HG03066 (cell line): ENCODE measurements at regions not wholly inside any gene's neighbourhood (a gene's known extent, or its start where the extent isn't known, plus 50 kb on each side); places are given as distances from the start of the nearest gene placed in this dataset.
A peak's percentile ranks its signal among the peaks of the same experiment; 100 is the strongest.

Experiments used
- ATAC-seq: cut with Tn5 transposase; IDR thresholded peaks from one replicate; pipeline ENCODE4 v1.9.1; 2021; ENCODE audit warnings: low read depth; ENCODE audit not compliant: unreplicated experiment

GRCh38 chr5:125798307-125798706 lies 624.9 kb upstream of the GRAMD2B start:
- ATAC-seq, result no peak

- ATAC-seq, result no peak
These were observed 610.6 kb upstream of the GRAMD2B start for GRCh38 chr5:125812651-125813050.

GRCh38 chr5:125813221-125813974 lies 609.8 kb upstream of the GRAMD2B start:
- ATAC-seq, result no peak

GRCh38 chr5:125814119-125814518 lies 609.1 kb upstream of the GRAMD2B start:
- ATAC-seq, result no peak

GRCh38 chr5:125823572-125823971 lies 599.6 kb upstream of the GRAMD2B start:
- no peak for ATAC-seq

GRCh38 chr5:125826214-125826613 lies 597.0 kb upstream of the GRAMD2B start:
- ATAC-seq, result no peak

GRCh38 chr5:125829349-125829748 lies 593.9 kb upstream of the GRAMD2B start:
- peak; percentile 94 for ATAC-seq

GRCh38 chr5:125833398-125833797 lies 589.8 kb upstream of the GRAMD2B start:
- no peak for ATAC-seq

- no peak for ATAC-seq
These were observed 588.6 kb upstream of the GRAMD2B start for GRCh38 chr5:125834438-125835115.

GRCh38 chr5:125835293-125836172 lies 587.7 kb upstream of the GRAMD2B start:
- ATAC-seq, result peak; percentile 90

- no peak for ATAC-seq
These were observed 587.0 kb upstream of the GRAMD2B start for GRCh38 chr5:125836256-125836655.

- no peak for ATAC-seq
These were observed 585.3 kb upstream of the GRAMD2B start for GRCh38 chr5:125837866-125838265.

- ATAC-seq, result no peak
These were observed 575.6 kb upstream of the GRAMD2B start for GRCh38 chr5:125847561-125847960.

- no peak for ATAC-seq
These were observed 574.5 kb upstream of the GRAMD2B start for GRCh38 chr5:125848751-125849150.

GRCh38 chr5:125856949-125857348 lies 566.3 kb upstream of the GRAMD2B start:
- ATAC-seq, result no peak

- no peak for ATAC-seq
These were observed 559.6 kb upstream of the GRAMD2B start for GRCh38 chr5:125863579-125863978.

- ATAC-seq, result no peak
These were observed 557.9 kb upstream of the GRAMD2B start for GRCh38 chr5:125865166-125865815.

- ATAC-seq, result no peak
These were observed 555.2 kb upstream of the GRAMD2B start for GRCh38 chr5:125868036-125868435.

GRCh38 chr5:125870256-125870655 lies 553.0 kb upstream of the GRAMD2B start:
- ATAC-seq, result no peak

GRCh38 chr5:125874057-125874456 lies 549.2 kb upstream of the GRAMD2B start:
- no peak for ATAC-seq

- ATAC-seq, result no peak
These were observed 548.5 kb upstream of the GRAMD2B start for GRCh38 chr5:125874717-125875116.
